PC-3 (cell line): ENCODE measurements at regions not wholly inside any gene's neighbourhood (a gene's known extent, or its start where the extent isn't known, plus 50 kb on each side); places are given as distances from the start of the nearest gene placed in this dataset.

ENCODE experiments used
- ATAC-seq: fragments of 200-7000 bp; cut with Tn5 transposase; 2 replicates; pipeline ENCODE4 v1.9.1; 2020; ENCODE audit warnings: mild to moderate bottlenecking, moderate library complexity
- BruUV-seq: library from RNA; stranded (reverse); fragments of 400-500 nt; replicated peaks from 2 replicates; lab custom pipeline; 2021; lab: Mats Ljungman, UMichigan
- CTCF ChIA-PET: fragments of 300-600 bp; sonication (Branson Sonifier 250); formaldehyde crosslinking; loops from one replicate; lab custom pipeline; 2022; ENCODE audit warnings: antibody characterized with exemption; lab: Charles Lee
- POLR2A ChIA-PET: fragments of 300-600 bp; sonication (Branson Sonifier 250); formaldehyde crosslinking; loops from one replicate; lab custom pipeline; 2022; ENCODE audit warnings: antibody characterized with exemption; ENCODE audit not compliant: unreplicated experiment; lab: Charles Lee
- DNase-seq: peaks from one replicate; pipeline ENCODE4 v3.0.0-alpha.2; 2015
- H2AFZ ChIP-seq: fragments of 300-600 bp; sonication (generic); 2 replicates; pipeline ENCODE4 v1.6.0; 2016; ENCODE audit warnings: antibody characterized with exemption, low read length
- H3F3A ChIP-seq: fragments of 300-600 bp; sonication (generic); one replicate; pipeline ENCODE4 v1.6.0; 2017; ENCODE audit warnings: antibody characterized with exemption, low read length, control low read depth, mild to moderate bottlenecking; ENCODE audit not compliant: unreplicated experiment
- H3K27ac ChIP-seq: fragments of 300-600 bp; sonication (generic); 2 replicates; pipeline ENCODE4 v1.5.1; 2016; ENCODE audit warnings: mild to moderate bottlenecking, low read length
- H3K27me3 ChIP-seq: fragments of 300-600 bp; sonication (generic); 2 replicates; pipeline ENCODE4 v1.6.1; 2016; ENCODE audit warnings: low read length, mixed read lengths
- H3K36me3 ChIP-seq: fragments of 300-600 bp; sonication (generic); 2 replicates; pipeline ENCODE4 v1.6.1; 2016; ENCODE audit warnings: low read depth, mixed run types, low read length, mixed read lengths
- H3K4me1 ChIP-seq: fragments of 300-600 bp; sonication (generic); 2 replicates; pipeline ENCODE4 v1.5.1; 2016; ENCODE audit warnings: low read length; ENCODE audit not compliant: insufficient read depth
- H3K4me2 ChIP-seq: fragments of 300-600 bp; sonication (generic); 2 replicates; pipeline ENCODE4 v1.6.0; 2016; ENCODE audit warnings: low read length
- H3K4me3 ChIP-seq: fragments of 300-600 bp; sonication (generic); 2 replicates; pipeline ENCODE4 v1.5.1; 2016; ENCODE audit warnings: mild to moderate bottlenecking, low read length, mixed read lengths
- H3K79me2 ChIP-seq: fragments of 300-600 bp; sonication (generic); 2 replicates; pipeline ENCODE4 v1.6.1; 2017; ENCODE audit warnings: low read length, mixed read lengths
- H3K9ac ChIP-seq: fragments of 300-600 bp; sonication (generic); 2 replicates; pipeline ENCODE4 v1.6.0; 2016; ENCODE audit warnings: mild to moderate bottlenecking, low read length
- H3K9me2 ChIP-seq: fragments of 300-600 bp; sonication (generic); replicated peaks from 2 replicates; pipeline ENCODE4 v1.6.1; 2016; ENCODE audit warnings: mixed run types, low read length, mixed read lengths
- H3K9me3 ChIP-seq: fragments of 300-600 bp; sonication (generic); 2 replicates; pipeline ENCODE4 v1.6.1; 2016; ENCODE audit warnings: low read length, mixed read lengths
- H4K20me1 ChIP-seq: fragments of 300-600 bp; sonication (generic); 2 replicates; pipeline ENCODE4 v1.6.1; 2016; ENCODE audit warnings: low read length, mixed read lengths
- EZH2 ChIP-seq: fragments of 300-600 bp; sonication (generic); IDR thresholded peaks from one replicate; pipeline ENCODE4 v1.6.1; 2017; ENCODE audit warnings: antibody characterized with exemption, mild to moderate bottlenecking, low read length; ENCODE audit not compliant: unreplicated experiment
- EZH2phosphoT487 ChIP-seq: fragments of 300-600 bp; sonication (generic); IDR thresholded peaks from 2 replicates; pipeline ENCODE4 v1.6.1; 2018; ENCODE audit warnings: mild to moderate bottlenecking, antibody characterized with exemption, low read length, borderline replicate concordance
- intact Hi-C: fragments of 100-400 bp; cut with micrococcal nuclease; formaldehyde crosslinking; loops from 2 replicates; pipeline ENCODE4 v1.9.0; 2023
- TF ChIP-seq, protein P1 (sequence below): fragments of 300-600 bp; sonication (generic); conservative IDR thresholded peaks from 2 replicates; pipeline ENCODE4 v1.5.1; 2017; ENCODE audit warnings: antibody characterized with exemption, low read depth, mild to moderate bottlenecking, low read length

DNA sequence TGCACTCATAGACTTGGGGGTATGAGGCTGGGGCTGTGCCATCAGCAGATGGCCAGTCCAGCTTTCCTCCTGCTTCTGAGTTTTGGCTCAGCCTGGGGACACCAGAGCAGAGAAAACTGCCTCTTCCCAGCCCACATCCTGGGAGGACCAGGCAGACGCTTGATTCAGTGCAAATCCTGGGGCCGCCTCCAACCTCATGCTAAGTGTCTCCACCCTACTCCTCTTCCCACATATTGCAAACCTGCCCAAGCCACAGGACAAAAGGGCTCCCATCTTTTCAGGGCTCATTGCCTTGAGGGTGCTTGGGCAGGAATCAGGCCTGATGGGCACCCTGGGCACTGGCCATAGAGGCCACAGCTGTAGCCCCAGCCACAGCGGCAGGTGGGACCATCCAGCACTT lies 79.7 kb upstream of the SHANK2 start:
- H3K9ac ChIP-seq: no peak overlapping the region
- intact Hi-C loops: no loop called here
- no peaks in the 10 kb centered on the region for H3K9me2 ChIP-seq
- peaks cover 14% of the 10 kb centered on the region; the same call in 1 of the 2 replicates for H3K9me3 ChIP-seq
- ATAC-seq (no peak), DNase-seq (no peak)
- H4K20me1 ChIP-seq: no peaks in the 10 kb centered on the region
- H3K4me3 ChIP-seq: no peak overlapping the region
- no peak overlapping the region for H3K27ac ChIP-seq
- no peaks in the 10 kb centered on the region for H3K36me3 ChIP-seq
- no peaks in the 10 kb centered on the region for H3K79me2 ChIP-seq
- no peak overlapping the region for H3K4me2 ChIP-seq
- no TSS peak for BruUV-seq
- no peaks in the 10 kb centered on the region for H3K27me3 ChIP-seq
- ChIA-PET POLR2A (no interaction called here), CTCF (no interaction called here)
- TF ChIP-seq, protein P1, sequence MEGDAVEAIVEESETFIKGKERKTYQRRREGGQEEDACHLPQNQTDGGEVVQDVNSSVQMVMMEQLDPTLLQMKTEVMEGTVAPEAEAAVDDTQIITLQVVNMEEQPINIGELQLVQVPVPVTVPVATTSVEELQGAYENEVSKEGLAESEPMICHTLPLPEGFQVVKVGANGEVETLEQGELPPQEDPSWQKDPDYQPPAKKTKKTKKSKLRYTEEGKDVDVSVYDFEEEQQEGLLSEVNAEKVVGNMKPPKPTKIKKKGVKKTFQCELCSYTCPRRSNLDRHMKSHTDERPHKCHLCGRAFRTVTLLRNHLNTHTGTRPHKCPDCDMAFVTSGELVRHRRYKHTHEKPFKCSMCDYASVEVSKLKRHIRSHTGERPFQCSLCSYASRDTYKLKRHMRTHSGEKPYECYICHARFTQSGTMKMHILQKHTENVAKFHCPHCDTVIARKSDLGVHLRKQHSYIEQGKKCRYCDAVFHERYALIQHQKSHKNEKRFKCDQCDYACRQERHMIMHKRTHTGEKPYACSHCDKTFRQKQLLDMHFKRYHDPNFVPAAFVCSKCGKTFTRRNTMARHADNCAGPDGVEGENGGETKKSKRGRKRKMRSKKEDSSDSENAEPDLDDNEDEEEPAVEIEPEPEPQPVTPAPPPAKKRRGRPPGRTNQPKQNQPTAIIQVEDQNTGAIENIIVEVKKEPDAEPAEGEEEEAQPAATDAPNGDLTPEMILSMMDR: no peak
- no peaks in the 10 kb centered on the region for H3F3A ChIP-seq
- H3K4me1 ChIP-seq: no peaks in the 10 kb centered on the region
- H2AFZ ChIP-seq: no peak overlapping the region

- Histone ChIP-seq H3F3A (no peaks in the 10 kb centered on the region), H3K9me2 (no peaks in the 10 kb centered on the region), H3K4me3 (no peak overlapping the region), H3K9ac (no peak overlapping the region), H3K4me1 (no peaks in the 10 kb centered on the region), H4K20me1 (no peaks in the 10 kb centered on the region), H3K4me2 (no peak overlapping the region), H3K79me2 (no peaks in the 10 kb centered on the region), H2AFZ (no peak overlapping the region), H3K27me3 (no peaks in the 10 kb centered on the region), H3K36me3 (no peaks in the 10 kb centered on the region), H3K27ac (no peak overlapping the region), H3K9me3 (peaks cover 14% of the 10 kb centered on the region; the same call in 1 of the 2 replicates)
- ChIA-PET CTCF (no interaction called here), POLR2A (no interaction called here)
- no peak for TF ChIP-seq EZH2phosphoT487
- TF ChIP-seq, protein P1: no peak
- no peak for TF ChIP-seq EZH2
- DNase-seq (no peak), ATAC-seq (no peak)
- intact Hi-C loops: no loop called here
- BruUV-seq: no TSS peak
These were observed 79.3 kb upstream of the SHANK2 start for GRCh38 chr11:71331631-71332030.

- no peak overlapping the region for H3K9ac ChIP-seq
- POLR2A ChIA-PET: no interaction called here
- H2AFZ ChIP-seq: no peak overlapping the region
- H3K79me2 ChIP-seq: no peaks in the 10 kb centered on the region
- H3K9me3 ChIP-seq: peaks cover 14% of the 10 kb centered on the region; the same call in 1 of the 2 replicates
- CTCF ChIA-PET: no interaction called here
- no peaks in the 10 kb centered on the region for H4K20me1 ChIP-seq
- no peaks in the 10 kb centered on the region for H3K27me3 ChIP-seq
- intact Hi-C loops: no loop called here
- ATAC-seq (no peak), DNase-seq (no peak)
- no TSS peak for BruUV-seq
- H3K4me1 ChIP-seq: no peaks in the 10 kb centered on the region
- no peaks in the 10 kb centered on the region for H3K9me2 ChIP-seq
- H3K4me3 ChIP-seq: no peak overlapping the region
- TF ChIP-seq, protein P1: no peak
- no peak for TF ChIP-seq EZH2phosphoT487
- no peak for TF ChIP-seq EZH2
- no peak overlapping the region for H3K27ac ChIP-seq
- H3F3A ChIP-seq: no peaks in the 10 kb centered on the region
- no peak overlapping the region for H3K4me2 ChIP-seq
- H3K36me3 ChIP-seq: no peaks in the 10 kb centered on the region
These were observed 78.6 kb upstream of the SHANK2 start for GRCh38 chr11:71330996-71331395.
